Right lobe of liver (tissue), 4 donors: ENCODE measurements at regions not wholly inside any gene's neighbourhood (a gene's known extent, or its start where the extent isn't known, plus 50 kb on each side); places are given as distances from the start of the nearest gene placed in this dataset.

Source experiments
- CTCF ChIP-seq, 4 donors: fragments of 200-600 bp in 3 of 4; fragments of 450-650 bp in 1 of 4; IDR thresholded peaks; one replicate each; pipeline versions ENCODE4 v1.5.1 to v1.8.0; 2016 to 2022; ENCODE audit warnings: antibody characterized with exemption in 4 of 4, mild to moderate bottlenecking in 2 of 4
- POLR2A ChIP-seq: fragments of 450-650 bp; IDR thresholded peaks from one replicate; pipeline ENCODE4 v1.6.1; 2017; ENCODE audit warnings: antibody characterized with exemption, mild to moderate bottlenecking
- donor health status: DM: no; HTN: no; CAD: no.
- donor health status: DM: no; HTN: no; CAD: no.
- donor health status: DM: no; HTN: yes; CAD: no.

- TF ChIP-seq CTCF (IDR thresholded peaks at IDR 0.05) (no peak), POLR2A (no peak)
Observed at GRCh38 chr13:22944378-22944777, 236.4 kb upstream of the SGCG start.
